GM23248 (cell line): ENCODE measurements at regions not wholly inside any gene's neighbourhood (a gene's known extent, or its start where the extent isn't known, plus 50 kb on each side); places are given as distances from the start of the nearest gene placed in this dataset.

ENCODE experiments used
- EZH2 ChIP-seq: fragments of 200-600 bp; sonication (generic); IDR thresholded peaks from 2 replicates; pipeline ENCODE4 v1.6.1; 2018; ENCODE audit warnings: antibody characterized with exemption, mild to moderate bottlenecking; ENCODE audit not compliant: insufficient read depth, poor library complexity, severe bottlenecking
- EZH2phosphoT487 ChIP-seq: fragments of 200-600 bp; sonication (generic); IDR thresholded peaks from 2 replicates; pipeline ENCODE4 v1.6.1; 2018; ENCODE audit warnings: antibody characterized with exemption, moderate library complexity, mild to moderate bottlenecking, low read depth; ENCODE audit not compliant: insufficient read depth

- TF ChIP-seq EZH2phosphoT487 (no peak), EZH2 (no peak)
Measured at GRCh38 chr5:26339576-26339975, 698.8 kb downstream of the CDH9 start.
